ENCODE measurements at regions not wholly inside any gene's neighbourhood (a gene's known extent, or its start where the extent isn't known, plus 50 kb on each side); places are given as distances from the start of the nearest gene placed in this dataset.

- Histone ChIP-seq H3K9me3 (no peaks in the 10 kb centered on the region), H3K27ac (peak overlapping the region in 1 of 10 donors; percentile 68), H3K4me1 (peaks cover 0 to 40% (median 0%) of the 10 kb centered on the region in 9 donors), H3K27me3 (peaks cover 0 to 6% (median 0%) of the 10 kb centered on the region in 7 donors), H3K36me3 (no peaks in the 10 kb centered on the region), H3K4me3 (no peak overlapping the region)
- DNase-seq (no peak), ATAC-seq (peak in 1 of 8 donors; percentile 55)
- intact Hi-C loops (cut with DNase I): no loop called here
- 64 to 66% methylated on average over 9 of the region's 9 CpGs for WGBS, 2 donors
- TF ChIP-seq CTCF (IDR thresholded peaks at IDR 0.05): no peak
Observed at GRCh38 chr3:46141813-46142212, 66.3 kb downstream of the CCR1 start.

- no peak overlapping the region for H3K4me3 ChIP-seq
- H3K27ac ChIP-seq: no peak overlapping the region
- ATAC-seq (no peak), DNase-seq (no peak)
- no peaks in the 10 kb centered on the region for H3K36me3 ChIP-seq
- H3K4me1 ChIP-seq: peaks cover 0 to 44% (median 0%) of the 10 kb centered on the region in 9 donors
- intact Hi-C loops (cut with DNase I): no loop called here
- 61 to 70% methylated on average over 3 of the region's 3 CpGs for WGBS, 2 donors
- no peak for TF ChIP-seq CTCF (IDR thresholded peaks at IDR 0.05)
- no peaks in the 10 kb centered on the region for H3K9me3 ChIP-seq
- peaks cover 0 to 6% (median 0%) of the 10 kb centered on the region in 7 donors for H3K27me3 ChIP-seq
Observed at GRCh38 chr3:46138581-46138980, 69.5 kb downstream of the CCR1 start.

- TF ChIP-seq CTCF (IDR thresholded peaks at IDR 0.05): no peak
- Histone ChIP-seq H3K36me3 (no peaks in the 10 kb centered on the region), H3K9me3 (no peaks in the 10 kb centered on the region), H3K27ac (peak overlapping the region in 1 of 10 donors; percentile 43), H3K27me3 (peaks cover 0 to 6% (median 0%) of the 10 kb centered on the region in 7 donors), H3K4me3 (no peak overlapping the region), H3K4me1 (peaks cover 0 to 51% (median 0%) of the 10 kb centered on the region in 9 donors)
- DNase-seq (no peak), ATAC-seq (no peak)
- intact Hi-C loops (cut with DNase I): no loop called here
- WGBS, 2 donors: 73% methylated on average over 3 of the region's 3 CpGs
Observed at GRCh38 chr3:46135475-46135874, 72.6 kb downstream of the CCR1 start.

DNA sequence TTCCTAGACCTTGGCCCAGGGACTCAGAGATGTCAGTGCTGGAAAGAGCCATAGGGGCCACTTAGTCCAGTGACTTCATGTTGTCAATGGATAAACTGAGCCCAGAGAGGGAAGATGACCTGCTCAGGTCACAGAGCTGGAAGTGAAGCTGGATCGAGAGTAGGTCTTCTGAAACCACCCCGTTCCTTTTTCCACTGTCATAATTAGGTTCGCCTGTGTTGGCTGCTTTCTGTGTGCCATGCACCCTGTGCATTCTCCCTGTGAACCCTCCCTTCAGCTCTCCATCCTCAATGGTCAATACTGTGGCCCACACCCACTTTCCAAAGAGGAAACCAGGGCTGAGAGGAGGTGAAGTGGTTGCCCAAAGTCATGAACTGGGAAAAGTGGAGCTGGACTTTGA, 74.8 kb downstream of the CCR1 start:
- no peaks in the 10 kb centered on the region for H3K9me3 ChIP-seq
- ATAC-seq (no peak), DNase-seq (no peak)
- peak overlapping the region in 1 of 10 donors; percentile 92 for H3K27ac ChIP-seq
- no peaks in the 10 kb centered on the region for H3K36me3 ChIP-seq
- H3K4me3 ChIP-seq: no peak overlapping the region
- intact Hi-C loops (cut with DNase I): no loop called here
- 77 to 86% methylated on average over 3 of the region's 3 CpGs for WGBS, 2 donors
- H3K4me1 ChIP-seq: peaks cover 0 to 71% (median 0%) of the 10 kb centered on the region in 9 donors
- peaks cover 0 to 6% (median 0%) of the 10 kb centered on the region in 7 donors for H3K27me3 ChIP-seq
- TF ChIP-seq CTCF (IDR thresholded peaks at IDR 0.05): no peak

Data from heart right ventricle (tissue), 16 donors.